GM12891 (cell line): ENCODE measurements at regions not wholly inside any gene's neighbourhood (a gene's known extent, or its start where the extent isn't known, plus 50 kb on each side); places are given as distances from the start of the nearest gene placed in this dataset.

Experiments used
- DNase-seq: peaks from one replicate; pipeline ENCODE4 v3.0.0; 2011; ENCODE audit warnings: low spot score; ENCODE audit not compliant: insufficient read length
- FAIRE-seq: peaks from 2 replicates; lab custom pipeline; 2011; peaks lifted over from hg19 to GRCh38; lab: Jason Lieb, UNC
- PAX5 ChIP-seq: IDR thresholded peaks from 2 replicates; pipeline ENCODE4 v1.6.1; 2011; ENCODE audit warnings: low read length, moderate library complexity, mild to moderate bottlenecking; ENCODE audit not compliant: insufficient read depth, severe bottlenecking
- POLR2A ChIP-seq: IDR thresholded peaks from 2 replicates; pipeline ENCODE4 v1.6.1; 2011; ENCODE audit warnings: low read depth, low read length, control low read depth
- POLR2AphosphoS5 ChIP-seq: IDR thresholded peaks from 2 replicates; pipeline ENCODE4 v1.6.1; 2011; ENCODE audit warnings: low read depth, low read length, control low read depth
- POU2F2 ChIP-seq: IDR thresholded peaks from 2 replicates; pipeline ENCODE4 v1.6.1; 2011; ENCODE audit warnings: low read depth, mild to moderate bottlenecking, control low read depth, low read length, moderate library complexity
- SPI1 ChIP-seq: IDR thresholded peaks from 2 replicates; pipeline ENCODE4 v1.6.1; 2011; ENCODE audit warnings: low read depth, low read length, control low read depth
- TAF1 ChIP-seq: IDR thresholded peaks from 2 replicates; pipeline ENCODE4 v1.6.1; 2011; ENCODE audit warnings: low read depth, low read length, control low read depth

DNA sequence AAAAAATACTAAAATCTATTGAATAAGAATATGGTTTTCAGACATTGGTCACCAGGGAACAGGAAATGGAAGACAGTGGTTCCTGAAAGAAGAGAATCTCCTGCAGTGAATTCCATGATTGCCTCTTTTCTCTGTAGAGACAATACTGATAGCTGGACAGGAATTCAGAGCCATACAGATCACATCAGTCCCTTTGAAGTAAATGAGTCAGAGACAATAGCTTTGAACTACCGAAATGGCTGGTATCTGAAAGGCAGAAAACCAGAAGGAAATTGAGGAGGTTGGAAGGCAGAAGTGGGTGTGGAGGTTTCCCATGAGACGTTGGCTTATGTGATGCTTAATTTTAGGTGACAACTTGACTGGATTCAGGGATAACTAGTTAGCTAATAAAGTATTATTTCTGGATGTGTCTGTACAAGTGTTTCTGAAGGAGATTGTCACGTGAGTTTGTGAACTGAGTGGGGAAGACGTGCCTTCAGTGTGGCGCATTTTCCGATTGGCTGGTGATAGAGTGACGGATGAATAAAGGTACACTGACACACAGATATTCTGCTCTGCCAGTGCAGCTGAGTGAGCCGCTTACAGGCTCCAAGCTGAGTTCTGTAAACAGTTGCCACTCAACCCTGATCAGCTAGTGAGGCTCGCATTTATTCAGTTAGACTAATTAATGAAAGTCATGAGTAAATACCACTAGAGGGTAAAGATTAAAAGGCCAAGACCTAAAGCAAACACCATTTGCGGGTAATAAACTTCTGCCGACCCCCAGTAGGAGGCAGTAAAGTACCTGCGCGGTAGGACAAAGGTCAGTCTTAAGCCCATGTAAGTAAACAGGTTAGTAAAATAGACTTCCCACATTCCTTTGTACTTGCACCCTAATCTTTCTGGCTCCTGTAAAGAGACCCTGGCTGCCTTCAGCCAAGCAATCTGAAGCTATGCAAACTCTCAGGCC is 1298.6 kb downstream of the SI start:
- no peak for FAIRE-seq
- no peak for TF ChIP-seq PAX5
- TF ChIP-seq SPI1: no peak
- no peak for TF ChIP-seq POU2F2
- TF ChIP-seq TAF1: no peak
- no peak for TF ChIP-seq POLR2AphosphoS5
- no peak for TF ChIP-seq POLR2A
- DNase-seq: no peak

- TF ChIP-seq TAF1: no peak
- no peak for TF ChIP-seq POU2F2
- TF ChIP-seq SPI1: no peak
- no peak for TF ChIP-seq POLR2AphosphoS5
- TF ChIP-seq POLR2A: no peak
- no peak for TF ChIP-seq PAX5
- no peak for FAIRE-seq
- no peak for DNase-seq
Measured at GRCh38 chr3:163776743-163777142, 1301.6 kb downstream of the SI start.

DNA sequence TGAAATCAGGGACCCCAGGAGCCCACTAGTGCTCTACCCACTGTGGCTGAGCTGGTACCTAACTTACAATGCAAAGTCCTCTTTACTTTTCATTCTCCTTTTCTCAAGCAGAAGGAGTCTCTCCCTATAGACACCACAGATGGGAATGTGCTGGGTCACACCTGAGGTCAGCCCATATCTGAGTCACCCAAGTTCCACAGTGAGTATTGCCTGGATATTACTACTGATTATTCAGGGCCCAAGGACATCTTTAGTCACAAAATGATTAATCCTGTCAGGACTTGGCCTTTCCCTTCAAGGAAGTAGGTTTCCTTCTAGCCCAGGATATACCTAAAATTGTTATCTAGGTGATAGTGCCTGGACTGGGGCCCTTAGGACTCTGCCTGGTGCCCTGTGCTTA is 1305.2 kb downstream of the SI start:
- TF ChIP-seq POLR2AphosphoS5: no peak
- no peak for TF ChIP-seq TAF1
- TF ChIP-seq POLR2A: no peak
- no peak for TF ChIP-seq POU2F2
- no peak for TF ChIP-seq SPI1
- no peak for TF ChIP-seq PAX5
- FAIRE-seq: no peak
- no peak for DNase-seq

DNA sequence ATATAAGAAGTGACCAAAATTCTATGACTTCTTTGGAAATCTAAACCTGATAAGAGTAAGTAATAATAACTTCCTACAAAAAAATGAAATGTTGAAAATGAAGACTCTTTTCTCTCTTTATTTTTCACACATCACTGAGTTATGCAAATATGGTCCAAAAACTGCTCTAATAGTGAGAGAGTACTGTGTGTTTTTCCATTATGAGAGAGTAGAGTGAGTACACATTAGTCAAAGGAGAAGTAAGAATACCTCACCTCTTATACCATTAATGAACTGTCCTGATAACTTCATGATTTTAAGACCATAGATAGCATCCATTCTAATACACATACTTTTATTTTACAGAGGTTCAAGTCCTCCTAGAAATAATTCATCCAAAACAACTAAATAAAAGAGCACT is 1310.2 kb downstream of the SI start:
- TF ChIP-seq TAF1 (no peak), POLR2AphosphoS5 (no peak), SPI1 (no peak), PAX5 (no peak), POU2F2 (no peak), POLR2A (no peak)
- no peak for FAIRE-seq
- no peak for DNase-seq

GRCh38 chr3:163766112-163766511 is 1312.2 kb downstream of the SI start:
- no peak for FAIRE-seq

DNA sequence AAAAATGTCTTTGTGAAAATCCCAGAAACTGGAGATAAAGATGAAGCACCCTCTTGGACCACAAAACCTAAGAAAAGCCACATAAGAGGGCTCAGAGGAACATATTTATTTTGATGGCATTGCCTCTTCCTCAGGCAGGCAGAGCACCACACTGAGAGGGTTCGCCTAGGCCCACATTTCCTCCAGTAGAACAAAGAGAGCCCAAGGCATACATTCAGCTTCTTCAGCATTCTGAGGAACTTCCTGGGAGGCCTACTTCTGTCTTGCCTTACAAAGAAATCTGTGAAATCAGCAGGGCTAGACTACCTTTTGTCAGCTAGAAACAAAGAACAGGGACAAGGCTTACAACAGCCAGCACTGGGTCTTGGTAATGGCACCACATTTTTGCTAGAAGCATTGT is 1325.3 kb downstream of the SI start:
- no peak for FAIRE-seq

More at GRCh38 chr3:163766112-163766511, 1312.2 kb downstream of the SI start:
- DNase-seq: no peak
- TF ChIP-seq POLR2A: no peak
- TF ChIP-seq POU2F2: no peak
- TF ChIP-seq POLR2AphosphoS5: no peak

DNA sequence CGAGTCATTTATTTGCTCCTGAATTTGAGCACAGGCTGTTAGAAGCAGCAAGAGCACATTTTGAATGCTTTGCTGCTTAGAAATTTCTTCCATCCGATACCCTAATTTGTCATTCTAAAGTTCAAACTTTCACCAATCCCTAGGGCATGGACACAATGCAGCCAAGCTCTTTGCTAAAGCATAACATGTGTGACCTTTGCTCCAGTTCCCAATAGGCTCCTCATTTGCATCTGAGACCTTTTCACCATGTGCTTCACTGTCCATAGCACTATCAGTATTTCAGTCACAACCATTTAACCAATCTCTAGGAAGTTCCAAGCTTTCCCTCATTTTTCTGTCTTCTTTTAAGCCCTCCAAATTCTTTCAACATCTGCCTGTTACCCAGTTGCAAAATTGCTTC is 1333.1 kb downstream of the SI start:
- no peak for DNase-seq
- TF ChIP-seq POLR2A: no peak
- TF ChIP-seq POU2F2: no peak
- no peak for TF ChIP-seq POLR2AphosphoS5
- TF ChIP-seq PAX5: no peak
- TF ChIP-seq TAF1: no peak
- TF ChIP-seq SPI1: no peak
- FAIRE-seq: no peak

More for the DNA sequence above, 1325.3 kb downstream of the SI start:
- DNase-seq: no peak
- TF ChIP-seq TAF1 (no peak), PAX5 (no peak), POU2F2 (no peak), SPI1 (no peak), POLR2AphosphoS5 (no peak), POLR2A (no peak)

GRCh38 chr3:163735394-163735793 is 1342.9 kb downstream of the SI start:
- DNase-seq (no peak), FAIRE-seq (no peak)
- TF ChIP-seq PAX5 (no peak), POU2F2 (no peak), SPI1 (no peak), POLR2AphosphoS5 (no peak), TAF1 (no peak), POLR2A (no peak)

DNA sequence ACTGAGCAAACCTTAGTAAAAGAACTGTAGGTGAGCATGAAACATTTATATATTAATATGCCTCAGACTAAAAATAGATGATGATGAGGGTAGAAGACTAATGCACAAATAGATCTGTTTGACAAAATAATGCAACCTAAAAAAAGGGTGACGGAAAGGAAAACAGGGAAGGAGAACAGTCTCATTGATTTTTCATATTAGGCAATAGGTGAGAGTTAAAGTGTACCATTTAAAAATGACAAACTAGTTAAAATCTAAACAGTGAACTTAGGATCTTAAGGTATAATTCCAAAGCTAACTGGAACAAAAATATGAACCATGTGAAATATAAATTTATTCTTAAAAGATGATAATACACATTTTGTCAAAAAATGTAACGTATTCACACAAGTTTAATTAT is 1347.6 kb downstream of the SI start:
- no peak for FAIRE-seq
- DNase-seq: no peak

GRCh38 chr3:163726125-163726524 is 1352.2 kb downstream of the SI start:
- TF ChIP-seq POLR2A: no peak
- no peak for TF ChIP-seq SPI1
- TF ChIP-seq POLR2AphosphoS5: no peak
- TF ChIP-seq PAX5: no peak
- TF ChIP-seq TAF1: no peak
- TF ChIP-seq POU2F2: no peak
- no peak for FAIRE-seq
- DNase-seq: no peak

More for the DNA sequence above, 1347.6 kb downstream of the SI start:
- TF ChIP-seq POU2F2 (no peak), TAF1 (no peak), POLR2A (no peak), SPI1 (no peak), PAX5 (no peak), POLR2AphosphoS5 (no peak)

DNA sequence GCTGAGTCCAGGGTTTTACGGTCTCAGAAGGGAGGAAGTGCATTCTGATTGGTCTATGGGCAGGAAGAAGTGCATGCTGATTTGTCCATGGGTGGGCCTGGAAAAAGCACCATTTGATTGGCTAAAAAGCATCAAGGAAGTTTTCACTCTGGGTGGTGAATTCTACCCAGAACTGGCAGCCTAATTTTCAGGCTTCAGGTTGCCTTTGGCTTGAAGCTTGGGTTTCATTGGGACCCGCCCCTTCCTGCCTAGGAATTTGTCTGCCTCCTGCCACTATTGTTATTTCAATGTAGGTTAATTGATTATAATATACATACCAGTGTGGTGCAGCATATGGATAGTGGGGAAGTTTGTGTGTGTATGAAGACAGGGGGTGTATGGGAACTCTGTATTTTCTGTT is 1355.9 kb downstream of the SI start:
- DNase-seq (no peak), FAIRE-seq (no peak)
- no peak for TF ChIP-seq POU2F2
- no peak for TF ChIP-seq SPI1
- no peak for TF ChIP-seq PAX5
